GM12878 (cell line): ENCODE measurements at regions not wholly inside any gene's neighbourhood (a gene's known extent, or its start where the extent isn't known, plus 50 kb on each side); places are given as distances from the start of the nearest gene placed in this dataset.

Experiments used
- ATAC-seq: fragments of 200-7000 bp; cut with Tn5 transposase; 3 replicates; pipeline ENCODE4 v1.9.1; 2020; ENCODE audit warnings: mild to moderate bottlenecking, moderate library complexity
- BruUV-seq: library from RNA; stranded (reverse); fragments of 400-500 nt; replicated peaks from 2 replicates; lab custom pipeline; 2021; lab: Mats Ljungman, UMichigan
- CTCF ChIA-PET: fragments of 300-600 bp; sonication (Branson Sonifier 250); formaldehyde crosslinking; extraction: SDS; loops from one replicate; lab custom pipeline; 2021; ENCODE audit warnings: inconsistent platforms; lab: Yijun Ruan, JAX
- POLR2A ChIA-PET: fragments of 350-600 bp; formaldehyde crosslinking; extraction: SDS; loops from one replicate; lab custom pipeline; 2021; ENCODE audit warnings: inconsistent platforms; lab: Charles Lee
- RAD21 ChIA-PET: fragments of 300-600 bp; sonication (Branson Sonifier 250); formaldehyde crosslinking; loops from one replicate; lab custom pipeline; 2023; ENCODE audit warnings: antibody characterized with exemption; ENCODE audit not compliant: unreplicated experiment; lab: Charles Lee
- SMC1A ChIA-PET: fragments of 300-600 bp; sonication (Branson Sonifier 250); formaldehyde crosslinking; loops from one replicate; lab custom pipeline; 2023; ENCODE audit not compliant: unreplicated experiment, uncharacterized antibody; lab: Charles Lee
- DNase-seq: peaks from one replicate; pipeline ENCODE4 v3.0.0-alpha.2; 2011; ENCODE audit warnings: low read depth, low spot score
- FAIRE-seq: peaks from 3 replicates; lab custom pipeline; 2011; peaks lifted over from hg19 to GRCh38; lab: Jason Lieb, UNC
- H2AFZ ChIP-seq: 2 replicates; pipeline ENCODE4 v1.6.0; 2011; ENCODE audit warnings: low read depth, low read length, control low read depth; ENCODE audit not compliant: control insufficient read depth
- H3K27ac ChIP-seq: 2 replicates; pipeline ENCODE4 v1.5.1; 2011; ENCODE audit warnings: control low read depth; ENCODE audit not compliant: control insufficient read depth, insufficient read depth
- H3K27me3 ChIP-seq, 2 experiments: replicated peaks in 1 of 2; 2 replicates each; pipeline versions ENCODE4 v1.6.0 to v1.6.1; 2011; ENCODE audit warnings: low read length in 1 of 2; ENCODE audit not compliant: control insufficient read depth in 2 of 2, insufficient read depth in 2 of 2
- H3K36me3 ChIP-seq, 2 experiments: 2 replicates each; pipeline ENCODE4 v1.5.1; 2011; ENCODE audit warnings: low read length in 1 of 2; ENCODE audit not compliant: control insufficient read depth in 2 of 2, insufficient read depth in 2 of 2
- H3K4me1 ChIP-seq: 2 replicates; pipeline ENCODE4 v1.6.1; 2011; ENCODE audit warnings: mild to moderate bottlenecking, low read length, moderate library complexity, mixed read lengths; ENCODE audit not compliant: control insufficient read depth, insufficient read depth
- H3K4me2 ChIP-seq: 2 replicates; pipeline ENCODE4 v1.6.0; 2011; ENCODE audit warnings: control low read depth; ENCODE audit not compliant: control insufficient read depth, insufficient read depth
- H3K4me3 ChIP-seq: fragments of 200-600 bp; sonication (generic); 2 replicates; pipeline ENCODE4 v1.5.1; 2016
- H3K79me2 ChIP-seq: 2 replicates; pipeline ENCODE4 v1.6.0; 2011; ENCODE audit warnings: low read length; ENCODE audit not compliant: control insufficient read depth, insufficient read depth
- H3K9ac ChIP-seq: 2 replicates; pipeline ENCODE4 v1.8.0; 2011; ENCODE audit warnings: low read length, control low read depth, mixed read lengths; ENCODE audit not compliant: control insufficient read depth, insufficient read depth
- H3K9me3 ChIP-seq: replicated peaks from 3 replicates; pipeline ENCODE4 v1.5.1; 2011; ENCODE audit warnings: mild to moderate bottlenecking, low read length; ENCODE audit not compliant: control insufficient read depth, insufficient read depth
- H4K20me1 ChIP-seq: 2 replicates; pipeline ENCODE4 v1.6.0; 2011; ENCODE audit not compliant: control insufficient read depth, insufficient read depth
- BCLAF1 ChIP-seq: fragments of 450-650 bp; IDR thresholded peaks from 2 replicates; pipeline ENCODE4 v1.6.1; 2017; ENCODE audit warnings: antibody characterized with exemption, mild to moderate bottlenecking, moderate library complexity
- PAX8 ChIP-seq: fragments of 450-650 bp; IDR thresholded peaks from 2 replicates; pipeline ENCODE4 v1.6.1; 2017; ENCODE audit warnings: mild to moderate bottlenecking, moderate library complexity
- WGBS: methylation state at CpG from one replicate; pipeline ENCODE4 v1.1.6; 2016; ENCODE audit warnings: low lambda C conversion rate; ENCODE audit not compliant: insufficient replicate concordance, insufficient coverage; ENCODE audit errors: missing lambda C conversion rate; 5-methylcytosine and 5-hydroxymethylcytosine counted together
- in situ Hi-C: fragments of 300-500 bp; cut with MboI; formaldehyde crosslinking; loops from 9 replicates; pipeline ENCODE4 v1.14.3; 2018; ENCODE audit warnings: mixed read lengths
- intact Hi-C: fragments of 100-400 bp; cut with micrococcal nuclease; formaldehyde crosslinking; loops from one replicate; pipeline ENCODE4 v1.14.2; 2022; ENCODE audit not compliant: unreplicated experiment

GRCh38 chr6:145266432-145267075, 468.8 kb downstream of the EPM2A start (continued):
- TF ChIP-seq BCLAF1, result no peak

- Histone ChIP-seq H2AFZ (no peak overlapping the region), H4K20me1 (no peaks in the 10 kb centered on the region), H3K9ac (no peak overlapping the region), H3K4me2 (no peak overlapping the region), H3K27ac (no peak overlapping the region), H3K4me1 (no peaks in the 10 kb centered on the region), H3K79me2 (no peaks in the 10 kb centered on the region), H3K4me3 (no peak overlapping the region), H3K9me3 (no peaks in the 10 kb centered on the region), H3K36me3 (no peaks in the 10 kb centered on the region), H3K27me3 (no peaks in the 10 kb centered on the region)
- intact Hi-C loops (no loop called here), in situ Hi-C loops (no loop called here)
- 40% methylated on average over 5 of the region's 5 CpGs for WGBS
- ChIA-PET CTCF (no interaction called here), SMC1A (no interaction called here), POLR2A (no interaction called here), RAD21 (no interaction called here)
- no peak; the same call in 2 of the 3 replicates for ATAC-seq
- DNase-seq, result no peak
- no TSS peak for BruUV-seq
- no peak for TF ChIP-seq PAX8
- no peak for FAIRE-seq
Observed at GRCh38 chr6:145267076-145267867, 468.0 kb downstream of the EPM2A start.
